Parathyroid adenoma (tissue), 2 donors: ENCODE measurements at regions not wholly inside any gene's neighbourhood (a gene's known extent, or its start where the extent isn't known, plus 50 kb on each side); places are given as distances from the start of the nearest gene placed in this dataset.
A peak's percentile ranks its signal among the peaks of the same experiment; 100 is the strongest.

Experiments used
- H2AFZ ChIP-seq: fragments of 300-600 bp; sonication (generic); one replicate; pipeline ENCODE4 v1.7.0; 2017; ENCODE audit warnings: antibody characterized with exemption, mild to moderate bottlenecking
- H3K27ac ChIP-seq: fragments of 300-600 bp; sonication (generic); one replicate; pipeline ENCODE4 v1.7.0; 2017
- H3K27me3 ChIP-seq: fragments of 300-600 bp; sonication (generic); one replicate; pipeline ENCODE4 v1.7.0; 2017; ENCODE audit warnings: low read length; ENCODE audit not compliant: control insufficient read depth, insufficient read depth
- H3K36me3 ChIP-seq: fragments of 300-600 bp; sonication (generic); one replicate; pipeline ENCODE4 v1.7.0; 2017; ENCODE audit warnings: low read length; ENCODE audit not compliant: control insufficient read depth, insufficient read depth
- H3K4me1 ChIP-seq: fragments of 300-600 bp; sonication (generic); one replicate; pipeline ENCODE4 v1.7.0; 2017; ENCODE audit warnings: control low read depth
- H3K4me2 ChIP-seq: fragments of 300-600 bp; sonication (generic); one replicate; pipeline ENCODE4 v1.7.0; 2017; ENCODE audit warnings: low read length
- H3K4me3 ChIP-seq: fragments of 300-600 bp; sonication (generic); one replicate; pipeline ENCODE4 v1.7.0; 2017; ENCODE audit warnings: low read depth, low read length
- H3K79me2 ChIP-seq: fragments of 300-600 bp; sonication (generic); one replicate; pipeline ENCODE4 v1.7.0; 2017; ENCODE audit warnings: control low read depth
- H3K9ac ChIP-seq: fragments of 300-600 bp; sonication (generic); one replicate; pipeline ENCODE4 v1.7.0; 2017; ENCODE audit warnings: mild to moderate bottlenecking
- H3K9me3 ChIP-seq: fragments of 300-600 bp; sonication (generic); one replicate; pipeline ENCODE4 v1.7.0; 2017; ENCODE audit warnings: low read length; ENCODE audit not compliant: control insufficient read depth
- TF ChIP-seq, protein P1 (sequence below): fragments of 300-600 bp; sonication (generic); IDR thresholded peaks from one replicate; pipeline ENCODE4 v1.7.0; 2017; ENCODE audit warnings: antibody characterized with exemption, mild to moderate bottlenecking
- donor health status: primary hyperparathyroidism.

DNA sequence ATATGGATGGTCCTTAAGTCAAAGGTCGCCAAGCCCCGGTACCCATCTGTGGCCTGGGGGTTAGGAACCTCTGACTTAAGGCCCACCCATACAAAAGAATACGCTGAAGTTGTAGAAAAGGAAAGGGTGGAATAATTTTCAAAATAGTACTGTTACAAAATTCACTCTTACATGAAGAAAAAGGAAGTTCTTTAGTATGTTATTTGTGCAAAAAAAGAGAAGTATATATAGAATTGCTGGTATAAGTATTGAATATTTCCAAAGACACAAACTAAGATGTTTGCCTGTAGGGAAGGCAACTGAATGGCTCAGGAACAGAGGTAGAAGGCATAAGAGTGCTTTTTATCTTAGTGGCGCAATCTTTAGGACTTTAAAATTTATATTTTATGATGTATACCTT, 78.7 kb downstream of the PRLHR start:
- H3K36me3 ChIP-seq = no peaks in the 10 kb centered on the region
- no peak overlapping the region for H3K27ac ChIP-seq
- TF ChIP-seq, protein P1, sequence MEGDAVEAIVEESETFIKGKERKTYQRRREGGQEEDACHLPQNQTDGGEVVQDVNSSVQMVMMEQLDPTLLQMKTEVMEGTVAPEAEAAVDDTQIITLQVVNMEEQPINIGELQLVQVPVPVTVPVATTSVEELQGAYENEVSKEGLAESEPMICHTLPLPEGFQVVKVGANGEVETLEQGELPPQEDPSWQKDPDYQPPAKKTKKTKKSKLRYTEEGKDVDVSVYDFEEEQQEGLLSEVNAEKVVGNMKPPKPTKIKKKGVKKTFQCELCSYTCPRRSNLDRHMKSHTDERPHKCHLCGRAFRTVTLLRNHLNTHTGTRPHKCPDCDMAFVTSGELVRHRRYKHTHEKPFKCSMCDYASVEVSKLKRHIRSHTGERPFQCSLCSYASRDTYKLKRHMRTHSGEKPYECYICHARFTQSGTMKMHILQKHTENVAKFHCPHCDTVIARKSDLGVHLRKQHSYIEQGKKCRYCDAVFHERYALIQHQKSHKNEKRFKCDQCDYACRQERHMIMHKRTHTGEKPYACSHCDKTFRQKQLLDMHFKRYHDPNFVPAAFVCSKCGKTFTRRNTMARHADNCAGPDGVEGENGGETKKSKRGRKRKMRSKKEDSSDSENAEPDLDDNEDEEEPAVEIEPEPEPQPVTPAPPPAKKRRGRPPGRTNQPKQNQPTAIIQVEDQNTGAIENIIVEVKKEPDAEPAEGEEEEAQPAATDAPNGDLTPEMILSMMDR = no peak
- H3K4me1 ChIP-seq = no peaks in the 10 kb centered on the region
- no peak overlapping the region for H3K4me3 ChIP-seq
- H3K9ac ChIP-seq = no peak overlapping the region
- H3K9me3 ChIP-seq = no peaks in the 10 kb centered on the region
- no peak overlapping the region for H3K4me2 ChIP-seq
- no peak overlapping the region for H2AFZ ChIP-seq
- H3K79me2 ChIP-seq = no peaks in the 10 kb centered on the region
- no peaks in the 10 kb centered on the region for H3K27me3 ChIP-seq

DNA sequence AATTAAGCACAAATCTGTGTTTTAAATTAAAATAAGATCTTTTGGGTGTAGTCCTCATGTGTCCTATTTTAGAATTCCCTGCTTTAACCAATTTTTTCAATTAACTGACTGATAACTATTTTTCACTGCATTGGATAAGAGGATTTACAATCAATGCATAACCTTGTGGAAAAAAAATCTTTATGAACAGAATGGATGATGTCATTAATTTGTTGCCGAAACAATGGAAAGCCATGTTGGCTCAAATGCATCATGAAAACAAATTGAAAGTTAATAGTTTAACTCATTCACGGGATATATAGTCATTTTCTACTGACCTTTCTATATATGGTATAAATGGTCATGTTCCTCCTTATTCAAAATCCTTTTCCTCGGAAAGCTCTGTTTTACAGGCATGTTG, 82.3 kb downstream of the PRLHR start:
- Histone ChIP-seq H3K79me2 (no peaks in the 10 kb centered on the region), H2AFZ (no peak overlapping the region), H3K4me1 (peaks cover 4% of the 10 kb centered on the region), H3K4me2 (no peak overlapping the region), H3K36me3 (no peaks in the 10 kb centered on the region), H3K9ac (no peak overlapping the region), H3K27ac (no peak overlapping the region), H3K4me3 (no peak overlapping the region), H3K27me3 (no peaks in the 10 kb centered on the region), H3K9me3 (no peaks in the 10 kb centered on the region)
- TF ChIP-seq, protein P1 = no peak

DNA sequence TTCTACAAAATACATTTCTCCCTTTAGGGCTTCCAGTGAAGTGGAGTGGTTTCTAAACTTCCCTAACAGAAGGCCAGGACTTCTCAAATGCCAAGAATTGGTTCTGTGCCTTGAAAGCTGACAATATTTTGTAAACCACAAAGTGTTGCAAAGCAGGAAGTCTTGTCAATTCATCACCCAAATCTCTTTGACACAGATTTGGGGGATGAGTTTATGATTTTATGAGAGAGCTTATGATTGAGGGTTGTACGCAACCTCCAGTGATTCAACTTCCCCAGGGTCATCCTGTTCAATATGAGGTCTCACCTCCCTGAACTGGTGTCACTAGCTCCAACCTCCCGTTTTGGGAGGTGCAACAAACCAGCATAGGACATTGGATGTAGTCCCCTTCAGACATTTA, 83.7 kb downstream of the PRLHR start:
- H2AFZ ChIP-seq = no peak overlapping the region

DNA sequence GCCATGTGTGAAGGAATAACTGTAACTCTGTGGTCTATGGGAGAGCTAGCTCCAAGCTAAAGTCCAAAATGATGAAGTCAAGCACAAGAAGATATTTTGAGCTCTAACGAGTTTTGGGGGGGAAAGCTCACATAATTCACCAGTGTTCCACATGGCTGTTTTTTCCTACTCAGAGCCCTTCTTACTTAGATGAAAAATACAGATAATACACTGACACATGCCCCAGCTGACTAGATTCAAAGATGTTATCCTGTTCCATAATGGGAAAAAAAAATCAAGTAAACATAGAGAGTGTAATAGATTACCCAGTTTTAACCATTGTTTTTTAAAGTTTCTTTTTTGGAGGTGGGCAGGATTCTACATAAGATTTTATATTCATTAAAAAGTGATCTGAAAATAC, 86.6 kb downstream of the PRLHR start:
- H3K4me3 ChIP-seq = peak overlapping the region; percentile 29
- H3K9me3 ChIP-seq = no peaks in the 10 kb centered on the region
- no peak overlapping the region for H3K27ac ChIP-seq
- no peak overlapping the region for H2AFZ ChIP-seq
- peaks cover 4% of the 10 kb centered on the region for H3K4me1 ChIP-seq
- peak overlapping the region; percentile 34 for H3K4me2 ChIP-seq
- H3K27me3 ChIP-seq = no peaks in the 10 kb centered on the region
- no peak overlapping the region for H3K9ac ChIP-seq
- H3K36me3 ChIP-seq = no peaks in the 10 kb centered on the region
- no peaks in the 10 kb centered on the region for H3K79me2 ChIP-seq
- TF ChIP-seq, protein P1 = no peak

More for the DNA sequence above, 83.7 kb downstream of the PRLHR start:
- Histone ChIP-seq H3K4me1 (peaks cover 4% of the 10 kb centered on the region), H3K4me3 (no peak overlapping the region), H3K9me3 (no peaks in the 10 kb centered on the region), H3K27me3 (no peaks in the 10 kb centered on the region), H3K4me2 (no peak overlapping the region), H3K79me2 (no peaks in the 10 kb centered on the region), H3K9ac (no peak overlapping the region), H3K27ac (no peak overlapping the region), H3K36me3 (no peaks in the 10 kb centered on the region)
- TF ChIP-seq, protein P1 = no peak

DNA sequence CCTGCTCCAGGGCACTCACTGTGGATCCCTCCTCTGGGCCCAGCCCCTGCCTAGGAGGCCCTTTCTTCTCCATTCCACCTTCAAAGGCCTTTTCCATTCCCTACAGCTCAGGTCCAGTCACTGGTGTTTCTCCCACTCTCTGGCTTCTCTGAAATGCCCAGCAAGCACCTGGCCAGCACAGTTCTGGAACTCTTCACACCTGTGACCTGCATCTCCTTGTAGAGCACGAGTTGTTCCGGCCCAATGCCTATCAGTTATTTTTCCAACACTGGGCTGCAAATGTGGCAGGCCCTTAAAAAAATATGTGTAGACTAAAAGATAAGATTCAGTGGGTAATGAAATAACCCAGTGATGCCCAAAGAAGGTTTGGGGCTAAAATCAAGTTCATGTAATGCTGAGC, 87.1 kb downstream of the PRLHR start:
- no peak overlapping the region for H3K27ac ChIP-seq
- no peak overlapping the region for H3K9ac ChIP-seq
- H3K27me3 ChIP-seq = no peaks in the 10 kb centered on the region
- peak overlapping the region; percentile 34 for H3K4me2 ChIP-seq
- peaks cover 4% of the 10 kb centered on the region for H3K4me1 ChIP-seq
- peak overlapping the region; percentile 11 for H2AFZ ChIP-seq
- H3K4me3 ChIP-seq = peak overlapping the region; percentile 29
- H3K36me3 ChIP-seq = no peaks in the 10 kb centered on the region
- H3K9me3 ChIP-seq = no peaks in the 10 kb centered on the region
- TF ChIP-seq, protein P1 = no peak
- H3K79me2 ChIP-seq = no peaks in the 10 kb centered on the region
